KMS-11 (cell line): ENCODE measurements at regions not wholly inside any gene's neighbourhood (a gene's known extent, or its start where the extent isn't known, plus 50 kb on each side); places are given as distances from the start of the nearest gene placed in this dataset.

Source experiments
- H2AFZ ChIP-seq: fragments of 200-600 bp; sonication (generic); 2 replicates; pipeline ENCODE4 v1.6.1; 2016; ENCODE audit warnings: antibody characterized with exemption, mixed run types, low read depth
- H3K27ac ChIP-seq: fragments of 200-600 bp; sonication (generic); 2 replicates; pipeline ENCODE4 v1.6.1; 2016; ENCODE audit warnings: mild to moderate bottlenecking, mixed run types
- H3K27me3 ChIP-seq: fragments of 200-600 bp; sonication (generic); 2 replicates; pipeline ENCODE4 v1.6.1; 2017; ENCODE audit warnings: mild to moderate bottlenecking, low read depth, mixed run types, moderate library complexity; ENCODE audit not compliant: insufficient read depth
- H3K36me3 ChIP-seq: fragments of 200-600 bp; sonication (generic); 2 replicates; pipeline ENCODE4 v1.6.1; 2017; ENCODE audit warnings: mild to moderate bottlenecking, mixed run types; ENCODE audit not compliant: insufficient read depth
- H3K4me1 ChIP-seq: fragments of 200-600 bp; sonication (generic); 2 replicates; pipeline ENCODE4 v1.6.1; 2016; ENCODE audit warnings: mild to moderate bottlenecking, low read depth, mixed run types; ENCODE audit not compliant: poor library complexity, severe bottlenecking
- H3K4me2 ChIP-seq: fragments of 200-600 bp; sonication (generic); 2 replicates; pipeline ENCODE4 v1.7.0; 2016; ENCODE audit warnings: mild to moderate bottlenecking, mixed run types
- H3K4me3 ChIP-seq: fragments of 200-600 bp; sonication (generic); IDR thresholded peaks from 2 replicates; pipeline ENCODE4 v1.6.1; 2017; ENCODE audit warnings: low read depth, low read length, mixed read lengths; ENCODE audit not compliant: insufficient read depth
- H3K79me2 ChIP-seq: fragments of 200-600 bp; sonication (generic); 2 replicates; pipeline ENCODE4 v1.6.1; 2016; ENCODE audit warnings: low read depth, mixed run types; ENCODE audit not compliant: insufficient read depth
- H3K9ac ChIP-seq: fragments of 200-600 bp; sonication (generic); 2 replicates; pipeline ENCODE4 v1.6.1; 2016; ENCODE audit warnings: mild to moderate bottlenecking, mixed run types
- H4K20me1 ChIP-seq: fragments of 200-600 bp; sonication (generic); 2 replicates; pipeline ENCODE4 v1.6.1; 2016; ENCODE audit warnings: mild to moderate bottlenecking, mixed run types; ENCODE audit not compliant: insufficient read depth
- CTCF ChIP-seq: fragments of 200-600 bp; sonication (generic); conservative IDR thresholded peaks from 2 replicates; pipeline ENCODE4 v1.6.1; 2017; ENCODE audit warnings: low read depth, mild to moderate bottlenecking, antibody characterized with exemption, low read length, moderate library complexity, mixed read lengths

- no peaks in the 10 kb centered on the region for H4K20me1 ChIP-seq
- TF ChIP-seq CTCF: no peak
- no peak overlapping the region for H3K9ac ChIP-seq
- H3K27ac ChIP-seq: no peak overlapping the region
- H3K36me3 ChIP-seq: no peaks in the 10 kb centered on the region
- H3K4me1 ChIP-seq: peaks cover 4% of the 10 kb centered on the region
- H3K4me2 ChIP-seq: no peak overlapping the region
- H3K27me3 ChIP-seq: no peaks in the 10 kb centered on the region
- H2AFZ ChIP-seq: no peak overlapping the region
- H3K4me3 ChIP-seq: no peak overlapping the region
- no peaks in the 10 kb centered on the region for H3K79me2 ChIP-seq
Observed at GRCh38 chr1:191687721-191688120, 470.5 kb upstream of the RGS18 start.

- H3K27me3 ChIP-seq: no peaks in the 10 kb centered on the region
- no peak overlapping the region for H3K4me2 ChIP-seq
- H3K4me1 ChIP-seq: peaks cover 15% of the 10 kb centered on the region
- H3K79me2 ChIP-seq: no peaks in the 10 kb centered on the region
- H2AFZ ChIP-seq: no peak overlapping the region
- no peaks in the 10 kb centered on the region for H3K36me3 ChIP-seq
- no peak overlapping the region for H3K27ac ChIP-seq
- H3K9ac ChIP-seq: no peak overlapping the region
- no peak overlapping the region for H3K4me3 ChIP-seq
- TF ChIP-seq CTCF: no peak
- no peaks in the 10 kb centered on the region for H4K20me1 ChIP-seq
Observed at GRCh38 chr1:191690931-191691330, 467.3 kb upstream of the RGS18 start.

- Histone ChIP-seq H3K79me2 (no peaks in the 10 kb centered on the region), H3K27ac (no peak overlapping the region), H3K4me1 (peaks cover 28% of the 10 kb centered on the region), H3K9ac (no peak overlapping the region), H4K20me1 (no peaks in the 10 kb centered on the region), H2AFZ (no peak overlapping the region), H3K4me2 (no peak overlapping the region), H3K36me3 (no peaks in the 10 kb centered on the region), H3K4me3 (no peak overlapping the region), H3K27me3 (no peaks in the 10 kb centered on the region)
- TF ChIP-seq CTCF: no peak
Observed at GRCh38 chr1:191693797-191694196, 464.5 kb upstream of the RGS18 start.

GRCh38 chr1:191695865-191696264 lies 462.4 kb upstream of the RGS18 start:
- H3K79me2 ChIP-seq: no peaks in the 10 kb centered on the region
- H3K4me3 ChIP-seq: no peak overlapping the region
- H4K20me1 ChIP-seq: no peaks in the 10 kb centered on the region
- no peaks in the 10 kb centered on the region for H3K27me3 ChIP-seq
- H3K4me2 ChIP-seq: peak overlapping the region; percentile 71
- peak overlapping the region; percentile 89 for H2AFZ ChIP-seq
- H3K9ac ChIP-seq: peak overlapping the region; percentile 35; the same call in 1 of the 2 replicates
- peaks cover 28% of the 10 kb centered on the region for H3K4me1 ChIP-seq
- no peaks in the 10 kb centered on the region for H3K36me3 ChIP-seq
- peak overlapping the region; percentile 82 for H3K27ac ChIP-seq
- no peak for TF ChIP-seq CTCF
